HG02970 (cell line): ENCODE measurements at regions not wholly inside any gene's neighbourhood (a gene's known extent, or its start where the extent isn't known, plus 50 kb on each side); places are given as distances from the start of the nearest gene placed in this dataset.
"Not testable (repeated sequence)": the region's sequence is repeated elsewhere in the genome, so short reads cannot be mapped to it uniquely, and the experiment has no call there.

Experiments used
- ATAC-seq: cut with Tn5 transposase; IDR thresholded peaks from one replicate; pipeline ENCODE4 v1.9.1; 2021; ENCODE audit warnings: mild to moderate bottlenecking, moderate library complexity, moderate number of reproducible peaks; ENCODE audit not compliant: unreplicated experiment, low FRiP score

- peak; percentile 67 for ATAC-seq
These were observed 126.8 kb downstream of the ALDH8A1 start for GRCh38 chr6:134822920-134823709.

DNA sequence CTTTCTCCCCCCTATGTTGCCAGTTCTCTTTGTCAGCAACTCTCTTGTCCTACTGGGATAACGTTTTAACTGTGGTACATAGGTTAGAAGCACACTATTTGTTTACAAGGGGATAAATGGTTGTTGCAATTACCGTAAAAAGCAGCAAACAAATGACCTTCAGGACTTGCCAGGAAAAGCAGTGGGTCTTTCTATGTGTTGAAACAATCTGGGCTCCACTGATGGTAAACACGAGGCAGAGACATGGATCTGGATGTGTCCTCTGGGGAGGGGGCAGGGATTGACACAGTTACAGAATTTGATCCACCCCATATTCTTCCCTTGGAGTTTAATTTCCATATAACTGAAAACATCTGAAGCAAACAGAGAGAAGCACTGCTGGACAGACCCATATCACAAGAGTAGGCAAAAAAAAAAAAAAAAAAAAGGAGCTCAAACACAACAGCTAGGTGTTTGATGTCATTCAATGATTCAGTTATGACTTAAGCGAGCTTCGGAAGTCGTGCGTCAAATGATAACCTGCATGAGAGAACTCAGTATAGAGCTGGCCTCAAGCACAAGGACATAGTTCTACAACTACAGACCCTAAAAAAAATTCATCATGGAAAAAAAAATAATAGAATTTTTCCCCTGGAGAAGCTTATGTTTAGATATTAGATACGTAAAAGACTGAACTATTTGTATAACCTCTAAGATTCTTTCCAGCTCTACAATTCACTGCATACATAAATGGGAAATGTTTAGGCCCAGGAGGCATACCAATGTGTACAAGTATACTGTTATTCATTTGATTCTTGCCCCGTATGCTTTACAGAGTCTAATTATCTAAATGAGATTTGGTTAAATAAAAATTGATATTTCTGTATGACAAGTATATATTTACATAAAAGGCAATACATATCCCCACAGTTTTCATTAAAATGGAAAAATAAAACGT lies 127.7 kb downstream of the ALDH8A1 start:
- no peak for ATAC-seq

DNA sequence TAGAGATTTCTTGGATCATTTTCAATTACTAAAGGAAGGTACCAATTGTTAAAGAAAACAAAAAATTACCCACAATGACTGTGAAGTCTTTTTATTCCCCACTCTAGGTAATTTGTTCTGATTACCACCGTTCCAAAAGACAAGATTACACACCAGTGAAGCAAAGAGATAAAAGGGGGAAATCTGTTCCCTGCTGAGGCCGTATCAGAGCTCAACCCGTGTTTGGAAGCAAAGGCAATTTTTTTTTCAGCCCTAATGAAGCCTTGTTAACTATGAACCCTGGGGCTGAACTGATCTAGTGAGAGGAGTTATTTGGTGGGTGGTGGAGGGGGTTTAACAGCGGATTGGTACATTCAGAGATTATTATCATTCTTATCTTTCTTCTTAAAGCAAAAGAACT lies 128.5 kb downstream of the ALDH8A1 start:
- ATAC-seq = no peak

DNA sequence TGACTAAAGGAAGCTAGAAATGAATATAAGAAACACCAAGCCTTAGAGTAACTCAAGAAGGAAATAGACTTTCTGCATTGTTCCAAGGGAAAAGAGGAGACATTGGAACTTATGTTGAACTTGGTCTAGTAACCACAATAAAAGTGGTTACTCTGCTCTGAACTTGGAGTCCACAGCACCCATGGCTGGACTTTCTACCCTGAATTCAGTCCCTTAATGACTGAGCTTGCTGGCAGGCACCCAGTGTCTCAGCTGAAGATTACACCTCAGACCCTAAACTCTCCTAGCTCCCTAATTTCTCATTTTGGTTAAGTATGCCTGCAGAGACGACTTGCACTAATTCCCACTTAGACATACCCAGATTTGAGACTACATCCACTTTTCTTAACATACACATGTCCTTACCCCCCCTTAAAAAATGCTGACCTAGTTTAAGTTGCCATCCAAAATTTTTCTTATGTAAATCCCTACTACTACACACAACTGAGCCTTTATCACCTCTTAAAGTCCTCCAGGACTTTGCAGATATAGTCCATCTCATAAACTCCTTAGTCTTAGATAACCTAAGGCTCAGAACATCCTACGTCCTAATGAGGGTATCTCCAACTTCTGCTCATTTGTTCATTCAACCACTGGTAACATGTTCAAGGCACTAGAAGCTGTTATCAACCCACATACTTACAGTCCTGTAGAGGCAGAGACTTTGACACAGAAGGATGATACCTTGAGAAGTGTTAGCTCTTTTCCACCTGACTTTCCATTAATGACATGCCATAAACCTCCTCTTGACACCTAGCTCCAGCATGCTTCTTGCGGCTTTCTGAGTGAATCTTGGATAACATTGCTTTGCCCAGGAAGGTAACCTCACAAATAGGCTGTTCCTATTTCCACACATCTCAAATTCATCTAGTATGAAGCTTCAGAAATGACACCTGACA lies 129.8 kb downstream of the ALDH8A1 start:
- ATAC-seq = no peak

DNA sequence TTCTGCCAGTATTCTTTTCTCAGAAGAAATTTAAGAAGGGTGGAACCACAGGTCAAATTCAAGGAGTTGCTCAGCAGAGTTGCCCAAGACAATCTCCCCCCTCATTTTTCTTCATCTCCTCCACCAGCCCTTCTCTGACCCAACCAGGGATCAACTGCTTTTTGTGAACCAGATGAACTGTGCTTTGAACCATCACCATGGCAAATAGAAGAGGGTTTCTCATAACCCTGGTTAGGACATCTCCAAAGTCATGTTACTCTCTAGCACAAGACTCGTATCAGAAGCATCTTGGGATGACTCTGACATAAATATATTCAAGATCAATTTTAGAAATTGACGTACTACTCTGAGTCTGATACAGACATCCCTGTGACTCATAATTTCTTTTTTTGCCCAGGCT lies 130.7 kb downstream of the ALDH8A1 start:
- no peak for ATAC-seq

- ATAC-seq = no peak
These were observed 132.5 kb downstream of the ALDH8A1 start for GRCh38 chr6:134817448-134817847.

- no peak for ATAC-seq
These were observed 133.1 kb downstream of the ALDH8A1 start for GRCh38 chr6:134816780-134817179.

DNA sequence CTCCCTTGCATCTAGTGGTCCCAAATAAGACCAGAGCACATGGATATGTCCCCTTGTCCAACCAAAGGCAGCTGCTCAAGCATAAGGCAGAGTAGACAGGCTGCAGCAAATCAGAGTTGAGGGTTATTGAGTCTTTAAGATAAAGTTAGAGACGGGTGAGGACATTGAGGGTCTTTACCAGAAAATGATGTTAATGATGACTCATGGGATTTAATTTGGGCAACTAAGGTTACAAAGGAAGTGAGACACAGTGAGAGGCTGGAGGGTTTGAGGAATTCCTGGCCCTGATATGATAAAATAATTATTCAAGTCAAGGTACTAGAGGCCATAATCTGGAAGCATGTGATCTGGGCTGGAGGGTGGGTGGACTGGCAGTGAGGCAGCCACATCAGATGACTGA lies 133.6 kb downstream of the ALDH8A1 start:
- no peak for ATAC-seq

DNA sequence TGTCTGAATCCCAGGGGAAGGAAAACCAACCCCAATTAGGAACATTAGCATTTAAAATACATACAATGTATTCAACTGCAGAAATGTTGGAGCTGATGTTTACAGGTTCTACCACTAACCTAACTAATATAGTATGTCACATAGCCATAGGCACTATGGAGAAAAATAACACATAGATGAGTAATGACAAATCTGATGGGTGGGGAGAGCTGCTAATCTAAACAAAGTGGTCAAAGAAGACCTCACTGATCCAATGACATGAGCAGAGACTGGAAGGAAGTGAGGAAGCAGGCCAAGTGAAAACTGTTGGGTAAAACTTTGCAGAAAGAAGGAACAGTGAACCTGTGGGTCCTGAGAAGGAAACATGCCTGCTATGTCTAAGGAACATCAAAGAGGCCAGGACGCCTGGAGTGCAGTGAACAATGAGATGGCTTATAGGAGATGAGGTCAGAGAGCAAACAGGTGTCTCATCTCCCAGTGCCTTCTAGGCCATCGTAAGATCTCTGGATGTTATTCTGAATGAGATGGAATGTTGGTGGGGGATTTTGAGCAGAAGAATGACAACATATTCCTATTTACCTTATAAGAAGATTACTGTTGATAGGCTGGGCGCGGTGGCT lies 135.7 kb downstream of the ALDH8A1 start:
- no peak for ATAC-seq

DNA sequence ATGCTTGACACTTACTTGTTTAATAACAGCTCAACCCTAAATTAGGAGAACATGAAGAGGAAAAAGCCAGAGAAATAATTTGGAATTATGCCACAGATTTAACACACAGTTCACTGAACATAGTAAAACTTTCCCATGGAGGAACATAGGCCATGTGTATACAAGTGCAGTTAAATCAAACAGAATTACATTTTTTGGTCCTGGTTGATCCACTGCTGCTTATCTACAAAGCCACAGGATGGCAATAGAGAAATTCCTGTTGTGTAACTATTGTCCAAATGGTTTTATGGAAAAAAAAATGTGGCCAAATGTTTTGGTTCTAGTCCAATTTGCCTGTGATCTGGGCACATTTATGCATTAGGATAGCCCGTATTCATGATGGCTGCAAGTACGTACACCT lies 136.8 kb downstream of the ALDH8A1 start:
- no peak for ATAC-seq

GRCh38 chr6:134810402-134810801 lies 139.5 kb downstream of the ALDH8A1 start:
- no peak for ATAC-seq

DNA sequence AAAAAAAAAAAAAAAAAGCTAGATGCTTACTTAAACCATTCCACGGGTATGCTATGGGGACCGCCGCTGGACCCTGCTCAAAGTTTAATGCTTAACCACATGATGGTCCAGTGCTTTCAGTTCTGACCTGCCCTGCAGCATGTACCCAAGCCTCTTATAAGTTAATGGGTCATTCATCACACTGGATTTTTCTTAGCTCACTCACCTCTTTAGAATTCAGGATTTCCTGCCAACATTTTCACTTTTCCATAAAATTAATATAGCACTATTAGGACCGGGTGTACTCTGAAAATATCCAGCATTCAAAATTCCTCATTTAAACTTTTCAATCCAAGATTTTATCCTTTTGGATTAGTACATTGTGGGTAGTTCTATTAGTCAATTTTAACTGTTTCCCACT lies 140.8 kb downstream of the ALDH8A1 start:
- no peak for ATAC-seq

DNA sequence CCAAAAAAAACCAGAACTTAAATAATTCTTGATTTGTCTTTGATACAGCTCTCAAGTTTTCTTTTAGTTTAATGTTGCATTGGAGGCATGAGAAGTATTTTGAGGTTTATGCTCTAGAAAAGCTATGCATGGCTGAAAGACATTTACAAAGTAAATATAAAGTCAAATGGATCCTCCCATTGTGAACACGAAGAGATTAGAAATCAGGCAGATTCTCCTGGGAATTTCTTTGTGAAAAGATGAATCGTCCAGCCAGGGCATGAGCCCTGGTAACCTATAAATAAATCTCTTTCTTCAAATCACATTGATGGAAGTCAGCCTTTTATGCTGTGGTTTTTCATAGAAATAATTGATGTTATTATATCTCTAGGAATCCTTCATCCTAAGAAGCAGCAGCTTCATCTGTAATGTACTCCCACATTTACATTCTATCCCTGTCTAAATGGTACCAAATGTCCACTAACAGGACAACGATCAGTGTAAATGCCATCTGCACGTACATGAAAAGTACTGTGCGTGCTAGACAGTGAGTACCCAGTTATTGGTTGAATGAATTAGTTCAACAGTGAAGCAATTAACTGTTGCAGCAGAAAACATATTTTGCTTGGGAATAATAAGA lies 143.6 kb downstream of the ALDH8A1 start:
- no peak for ATAC-seq

- no peak for ATAC-seq
These were observed 144.7 kb downstream of the ALDH8A1 start for GRCh38 chr6:134805168-134805567.

GRCh38 chr6:134804311-134804710 lies 145.6 kb downstream of the ALDH8A1 start:
- not testable (repeated sequence) for ATAC-seq

GRCh38 chr6:134802426-134803058 lies 147.4 kb downstream of the ALDH8A1 start:
- ATAC-seq = no peak

DNA sequence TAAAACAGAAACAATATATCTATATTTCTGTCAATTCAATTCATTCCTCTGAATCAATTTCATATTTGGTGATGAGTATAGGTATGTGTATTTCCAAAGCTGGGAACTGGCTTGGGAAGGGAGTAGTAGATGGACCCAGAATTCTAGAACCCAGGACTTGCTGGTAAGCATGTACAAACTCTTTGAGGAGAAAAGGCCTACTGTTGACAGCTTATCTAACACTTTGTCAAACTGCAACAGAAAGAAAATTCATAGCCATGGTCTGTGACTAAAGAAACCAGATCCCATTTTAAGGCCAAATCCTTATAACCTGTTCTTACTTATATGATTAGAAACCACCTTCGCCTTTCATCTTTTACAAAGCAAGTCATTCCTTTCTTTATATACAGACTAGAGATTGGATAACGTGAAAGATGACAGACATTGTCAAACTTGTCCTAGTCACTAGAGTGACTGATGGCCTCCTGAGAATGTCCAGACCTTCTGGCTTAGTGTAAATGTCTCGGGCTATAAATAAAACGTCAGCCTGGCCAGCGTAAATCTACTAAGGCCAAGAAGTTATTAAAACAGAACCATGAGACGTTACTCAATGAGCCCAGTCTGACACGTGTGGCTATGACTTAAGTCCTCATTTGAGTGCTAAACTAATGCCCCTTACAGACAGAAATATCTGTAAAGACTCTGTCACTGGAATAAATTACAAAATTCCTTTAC lies 152.3 kb downstream of the ALDH8A1 start:
- ATAC-seq = no peak

GRCh38 chr6:134795691-134796090 lies 154.2 kb downstream of the ALDH8A1 start:
- no peak for ATAC-seq
